D721Med (cell line): ENCODE measurements at regions not wholly inside any gene's neighbourhood (a gene's known extent, or its start where the extent isn't known, plus 50 kb on each side); places are given as distances from the start of the nearest gene placed in this dataset.
"Not testable (repeated sequence)": the region's sequence is repeated elsewhere in the genome, so short reads cannot be mapped to it uniquely, and the experiment has no call there.

Source experiments
- DNase-seq: peaks from one replicate; pipeline ENCODE4 v3.0.0; 2011; ENCODE audit warnings: low spot score; ENCODE audit not compliant: insufficient read length
- FAIRE-seq: peaks from 2 replicates; lab custom pipeline; 2011; peaks lifted over from hg19 to GRCh38; lab: Jason Lieb, UNC
- CTCF ChIP-seq: IDR thresholded peaks from 2 replicates; pipeline ENCODE4 v1.5.1; 2012; ENCODE audit warnings: mild to moderate bottlenecking, control low read depth; ENCODE audit not compliant: insufficient read depth; ENCODE audit errors: missing control alignments

DNA sequence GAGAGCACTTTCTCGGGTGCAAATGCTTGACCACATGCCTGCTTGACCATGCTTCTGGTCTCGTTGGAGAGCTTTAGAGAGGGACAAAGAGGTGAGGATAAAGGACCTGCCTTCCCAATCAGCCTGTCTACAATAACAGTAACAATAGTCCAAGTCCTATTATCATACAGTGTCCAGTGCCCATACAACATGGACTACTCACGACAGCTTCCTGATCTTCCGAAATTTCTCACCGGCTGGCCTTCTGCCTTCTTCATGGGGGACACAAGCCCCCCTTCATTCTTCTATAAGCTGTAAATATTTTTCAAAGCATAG is 329.0 kb downstream of the PAX3 start:
- FAIRE-seq: no peak

DNA sequence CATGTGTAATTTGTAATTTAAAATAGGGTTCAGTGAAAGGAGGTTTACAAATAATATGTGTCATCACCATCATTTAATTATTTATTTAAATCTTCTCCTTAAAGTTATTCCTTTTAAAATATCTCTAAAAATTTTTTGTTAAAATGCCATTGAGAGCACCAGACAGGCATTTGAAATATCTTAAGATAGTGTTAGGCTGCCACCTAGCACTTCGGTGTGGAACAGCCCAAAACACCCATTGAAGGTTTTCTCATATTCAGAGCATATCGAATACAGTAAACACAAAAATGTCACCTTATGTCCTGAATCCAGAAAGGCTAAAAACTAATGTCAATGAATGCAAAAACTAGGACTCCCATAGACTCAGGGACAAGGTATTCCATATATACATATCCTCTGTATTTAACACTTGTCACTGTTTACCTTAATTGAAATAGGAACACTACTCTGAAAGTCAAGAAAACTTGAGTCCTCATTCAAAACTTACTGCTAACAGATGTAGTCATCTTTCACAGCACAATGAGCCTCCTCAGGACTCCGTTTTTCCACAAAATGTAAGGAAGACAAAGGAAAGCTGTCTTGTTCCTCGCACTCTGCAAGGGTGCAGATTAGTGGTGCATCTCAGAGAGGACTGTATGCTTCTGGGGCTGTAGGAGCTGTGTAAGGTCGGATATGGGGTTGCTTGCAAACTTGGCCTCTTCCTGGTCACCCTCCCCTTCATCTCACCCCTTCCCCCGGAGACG is 329.5 kb downstream of the PAX3 start:
- peak; percentile 81 for TF ChIP-seq CTCF
- FAIRE-seq (no peak), DNase-seq (peak; percentile 16)

More for the DNA sequence above, 329.0 kb downstream of the PAX3 start:
- no peak for TF ChIP-seq CTCF
- no peak for DNase-seq

GRCh38 chr2:221962186-221962585 is 336.6 kb downstream of the PAX3 start:
- no peak for DNase-seq
- FAIRE-seq: no peak
- TF ChIP-seq CTCF: no peak

GRCh38 chr2:221961561-221961960 is 337.2 kb downstream of the PAX3 start:
- DNase-seq: no peak
- TF ChIP-seq CTCF: no peak
- FAIRE-seq: no peak

GRCh38 chr2:221958224-221958623 is 340.6 kb downstream of the PAX3 start:
- no peak for FAIRE-seq
- TF ChIP-seq CTCF: no peak
- no peak for DNase-seq

- no peak for TF ChIP-seq CTCF
- no peak for FAIRE-seq
- no peak for DNase-seq
Measured at GRCh38 chr2:221948076-221948475, 350.7 kb downstream of the PAX3 start.

DNA sequence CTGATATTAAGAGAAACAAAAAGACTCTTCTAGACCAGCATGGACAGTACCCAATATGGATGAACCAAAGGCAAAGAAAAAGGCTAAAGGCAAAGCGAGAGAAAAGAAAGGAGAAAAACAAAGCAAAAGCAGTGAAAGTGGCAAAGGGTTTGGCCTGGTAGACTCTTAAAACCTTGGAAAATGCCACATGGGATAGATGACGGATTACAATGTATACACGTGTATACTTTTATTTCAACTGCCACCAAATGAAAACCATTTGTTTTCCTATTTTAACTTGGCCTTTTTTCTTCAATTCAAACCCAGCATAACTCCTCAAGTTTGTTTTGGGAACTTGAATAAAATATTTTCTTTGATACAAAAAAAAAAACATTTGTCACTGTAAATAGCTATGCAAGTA is 354.3 kb downstream of the PAX3 start:
- not testable (repeated sequence) for FAIRE-seq

More for the DNA sequence above, 354.3 kb downstream of the PAX3 start:
- not testable (repeated sequence) for DNase-seq
